ENCODE measurements at regions not wholly inside any gene's neighbourhood (a gene's known extent, or its start where the extent isn't known, plus 50 kb on each side); places are given as distances from the start of the nearest gene placed in this dataset.
A peak's percentile ranks its signal among the peaks of the same experiment; 100 is the strongest.

DNA sequence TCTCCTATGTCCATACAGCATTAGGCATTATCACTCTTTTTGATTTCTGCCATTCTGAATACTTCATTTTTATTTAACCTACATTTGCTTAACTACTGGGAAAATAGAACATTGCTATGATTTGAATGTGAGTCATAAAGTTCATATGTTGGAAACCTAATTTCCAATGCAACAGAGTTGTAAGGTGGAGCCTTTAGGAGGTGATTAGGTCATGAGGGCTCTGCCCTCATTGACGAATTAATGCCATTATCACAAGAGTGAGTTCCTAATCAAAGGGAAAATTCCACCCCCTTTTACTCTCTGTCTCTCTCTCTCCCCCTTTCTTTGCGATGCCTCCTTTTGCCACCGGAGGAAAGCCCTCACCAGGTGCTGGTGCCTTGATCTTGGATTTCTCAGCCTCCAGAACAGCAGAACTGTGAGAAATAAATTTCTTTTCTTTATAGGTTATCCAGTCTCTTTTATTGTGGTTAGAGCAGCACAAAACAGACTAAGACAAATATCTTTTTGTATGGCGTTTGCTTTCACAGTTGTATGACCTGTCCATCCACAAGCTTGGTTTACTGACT, 180.1 kb upstream of the ARID2 start:
- no peak for DNase-seq (ENCODE audit: low read depth in 2 of 2)

DNA sequence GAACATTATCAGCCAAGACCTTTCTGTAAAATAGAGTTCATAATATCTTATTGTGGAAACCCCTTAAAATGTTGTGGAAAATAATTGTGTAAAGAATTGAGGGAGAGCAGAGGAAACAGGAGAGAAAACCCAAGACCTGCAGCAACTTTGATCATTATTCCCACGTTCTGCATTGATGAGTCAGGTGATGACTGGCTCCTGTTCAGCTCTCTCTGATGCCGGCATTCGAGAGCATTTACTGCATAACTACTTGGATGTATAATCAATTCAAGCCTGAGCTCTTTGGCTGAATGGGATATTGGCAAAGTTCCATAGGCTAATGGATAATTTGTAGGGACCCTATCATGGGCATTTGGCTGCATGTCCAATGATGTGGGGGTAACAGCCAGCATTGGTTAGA, 176.3 kb upstream of the ARID2 start:
- no peak for DNase-seq (ENCODE audit: low read depth in 2 of 2)

DNA sequence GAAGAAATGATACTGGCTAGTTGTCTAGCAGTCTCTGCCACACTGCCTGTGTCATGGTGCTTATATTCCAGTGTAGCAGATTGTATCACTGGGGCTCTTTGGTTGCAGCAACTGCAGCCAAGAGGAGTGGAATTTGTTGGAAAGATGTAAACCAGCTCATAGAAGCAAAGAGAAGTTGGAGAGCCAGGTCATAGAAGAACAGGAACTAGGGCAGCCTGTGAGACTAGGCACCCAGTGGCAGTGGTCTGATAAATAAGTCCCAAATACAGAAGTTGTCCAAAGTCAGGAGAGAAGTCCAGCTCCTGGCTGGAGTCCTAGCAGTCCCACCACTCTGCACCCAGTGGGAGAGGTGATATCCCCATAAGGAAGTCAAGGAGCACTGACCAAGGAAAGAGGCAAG, 172.5 kb upstream of the ARID2 start:
- DNase-seq (ENCODE audit: low read depth in 2 of 2), result no peak

DNA sequence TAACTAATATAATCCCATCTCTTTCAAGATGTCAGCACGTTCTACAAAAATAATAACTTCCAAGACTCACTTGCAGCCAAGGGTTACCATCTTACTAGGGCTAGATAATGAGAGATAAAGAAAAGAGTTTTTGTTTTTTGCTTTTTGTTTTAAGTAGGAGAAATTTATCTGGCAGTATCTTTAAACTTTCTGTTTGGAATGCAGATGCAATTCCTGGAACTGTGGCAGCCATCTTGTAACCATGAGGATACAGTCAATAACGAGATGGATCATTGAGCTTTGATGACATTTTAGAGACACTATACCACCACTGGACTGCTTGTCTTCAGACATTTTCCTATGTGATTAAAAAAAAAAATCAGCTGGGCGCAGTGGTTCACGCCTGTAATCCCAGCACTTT, 171.2 kb upstream of the ARID2 start:
- DNase-seq (ENCODE audit: low read depth in 2 of 2), result no peak

DNA sequence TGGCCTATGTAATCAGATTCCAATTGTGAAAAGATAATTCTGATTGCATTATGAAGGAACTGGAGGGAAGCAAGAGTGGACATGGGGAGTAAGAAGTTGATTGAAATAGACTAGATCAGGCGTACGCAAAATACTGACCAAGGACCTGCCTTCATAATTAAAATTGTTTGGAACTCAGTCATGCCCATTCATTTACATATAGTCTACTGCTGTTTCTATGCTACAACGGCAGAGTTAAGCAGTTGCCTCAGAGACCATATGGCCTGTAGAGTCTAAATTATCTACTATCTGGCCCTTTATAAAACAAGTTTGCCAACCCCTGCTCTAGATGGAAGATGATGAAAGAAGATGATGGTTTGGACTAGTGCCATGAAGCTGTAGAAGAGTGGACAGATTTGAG, 170.0 kb upstream of the ARID2 start:
- no peak for DNase-seq (ENCODE audit: low read depth in 2 of 2)

DNA sequence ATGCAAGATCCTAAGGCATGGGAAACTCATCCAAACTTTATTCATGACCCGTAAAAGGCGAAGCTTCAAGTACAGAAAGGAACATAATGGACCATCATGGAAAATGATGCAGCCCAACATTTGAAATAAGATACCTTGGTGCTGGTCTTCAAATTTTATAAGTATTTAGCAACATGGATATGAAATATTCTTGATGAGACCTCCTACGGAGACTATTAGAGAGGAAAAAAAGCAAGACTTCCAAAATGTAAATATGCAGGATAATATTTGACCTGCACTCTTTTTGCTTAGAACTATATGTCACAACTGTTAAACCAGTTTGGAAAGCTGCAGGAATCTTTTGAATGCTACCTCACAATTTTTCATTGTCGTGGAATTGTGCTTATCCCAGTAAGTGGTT, 168.8 kb upstream of the ARID2 start:
- DNase-seq (ENCODE audit: low read depth in 2 of 2), result no peak

DNA sequence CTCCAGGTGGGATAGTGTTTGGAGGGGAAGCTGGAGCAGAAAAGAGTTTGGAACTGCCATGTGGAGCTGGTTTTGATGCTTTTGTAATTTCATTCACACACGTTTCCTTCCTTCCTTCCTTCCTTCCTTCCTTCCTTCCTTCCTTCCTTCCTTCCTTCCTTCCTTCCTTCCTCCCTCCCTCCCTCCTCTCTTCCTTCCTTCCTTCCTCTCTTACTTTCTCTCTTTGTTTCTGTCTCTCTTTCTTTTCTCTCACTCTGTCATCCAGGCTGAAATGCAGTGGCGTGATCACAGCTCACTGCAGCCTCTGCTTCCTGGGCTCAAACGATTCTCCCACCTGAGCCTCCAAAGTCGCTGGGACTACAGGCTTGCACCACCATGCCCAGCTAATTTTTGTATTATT, 168.0 kb upstream of the ARID2 start:
- DNase-seq (ENCODE audit: low read depth in 2 of 2), result no peak

DNA sequence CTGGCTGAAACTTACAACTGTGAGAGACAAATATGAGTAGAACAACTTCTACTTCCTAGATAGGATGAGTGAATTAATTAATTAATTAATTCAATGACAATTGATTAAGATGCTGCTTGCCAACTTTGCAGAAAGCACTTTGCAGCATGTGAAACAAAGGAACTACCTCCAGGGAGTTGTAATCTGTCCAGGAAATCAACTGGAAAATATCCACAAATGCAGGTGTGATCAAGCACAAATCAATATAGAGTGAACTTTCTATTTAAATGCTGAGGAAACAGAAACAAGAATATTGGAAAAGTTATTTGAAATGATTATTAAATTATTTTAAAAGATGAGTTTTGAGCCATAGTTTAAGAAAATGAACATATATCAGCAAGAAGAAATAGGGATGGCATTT, 163.9 kb upstream of the ARID2 start:
- no peak for DNase-seq (ENCODE audit: low read depth in 2 of 2)

DNA sequence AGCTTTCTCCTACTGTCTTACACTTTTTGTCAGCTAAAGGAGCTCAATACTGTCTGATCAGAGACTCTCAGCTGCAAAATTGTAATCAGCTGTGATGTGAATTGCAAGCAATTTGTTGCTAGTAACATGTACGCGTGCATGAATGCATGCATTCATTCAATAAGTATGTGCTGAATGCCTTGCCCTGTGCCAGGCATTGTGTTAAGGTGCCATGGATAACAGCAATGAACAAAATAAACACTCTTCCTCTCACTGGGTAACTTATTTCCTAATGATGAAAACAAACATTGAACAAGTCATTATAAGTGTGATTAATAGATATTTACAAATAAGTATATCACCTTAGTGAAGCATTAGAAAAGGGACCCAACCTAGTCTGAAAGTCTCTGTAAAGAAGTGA, 163.2 kb upstream of the ARID2 start:
- no peak for DNase-seq (ENCODE audit: low read depth in 2 of 2)

DNA sequence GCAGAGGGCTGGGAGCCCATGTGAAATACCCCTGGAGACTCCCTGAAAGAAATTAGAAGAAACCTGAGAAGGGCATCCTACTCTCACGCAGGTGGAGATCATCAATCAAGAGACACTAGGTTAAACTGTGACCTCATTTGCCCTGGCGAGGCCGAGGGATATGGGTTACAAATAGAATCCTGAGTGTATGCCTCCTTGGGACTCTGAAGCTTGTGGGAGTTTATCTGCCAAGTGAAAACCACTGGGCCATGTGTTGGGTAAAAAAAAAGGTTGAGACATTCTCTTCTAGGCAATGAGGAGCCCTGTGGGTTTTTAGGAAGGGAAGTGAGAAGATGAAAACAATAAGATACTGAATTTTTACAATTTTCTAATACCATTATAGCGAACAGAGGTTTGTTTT, 160.7 kb upstream of the ARID2 start:
- no peak for DNase-seq (ENCODE audit: low read depth in 2 of 2)

DNA sequence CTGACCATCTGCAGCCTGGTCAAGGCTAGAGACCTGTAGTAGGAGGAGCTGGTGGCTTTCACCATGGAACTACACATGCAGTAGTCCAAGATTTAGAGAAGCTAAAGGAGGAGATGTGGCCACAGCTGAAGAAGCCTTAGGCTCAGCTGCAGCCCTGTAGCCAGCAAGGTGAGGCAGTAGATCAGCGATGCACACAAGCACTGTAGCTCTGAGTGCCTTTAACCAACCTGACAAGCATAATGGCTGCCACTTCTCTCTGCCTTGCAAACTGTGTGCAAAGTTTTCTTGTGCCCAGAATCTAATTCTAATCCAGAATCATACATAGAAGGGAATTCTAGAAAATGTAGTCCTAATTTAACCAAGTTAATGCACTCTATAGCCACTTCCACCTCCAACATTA, 159.0 kb upstream of the ARID2 start:
- no peak for DNase-seq (ENCODE audit: low read depth in 2 of 2)

DNA sequence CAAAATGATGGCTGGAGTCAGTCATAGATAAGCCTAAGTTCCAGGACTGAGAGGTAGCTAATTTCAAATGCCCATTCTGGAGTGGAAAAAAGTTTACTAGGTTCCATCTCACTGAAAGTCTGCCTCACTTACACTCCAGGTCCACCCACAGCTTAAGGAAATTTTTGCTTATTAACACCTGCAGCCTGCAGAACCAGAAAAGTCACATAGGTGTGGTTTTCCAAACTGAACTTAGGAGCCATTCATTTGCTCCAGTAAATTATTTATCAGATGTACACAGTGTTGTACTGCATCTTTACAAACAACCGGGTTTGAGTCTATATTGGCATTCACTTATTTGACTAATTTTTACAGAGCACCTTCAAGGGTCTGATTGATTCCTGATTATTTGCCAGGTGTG, 157.4 kb upstream of the ARID2 start:
- DNase-seq (ENCODE audit: low read depth in 2 of 2), result no peak

DNA sequence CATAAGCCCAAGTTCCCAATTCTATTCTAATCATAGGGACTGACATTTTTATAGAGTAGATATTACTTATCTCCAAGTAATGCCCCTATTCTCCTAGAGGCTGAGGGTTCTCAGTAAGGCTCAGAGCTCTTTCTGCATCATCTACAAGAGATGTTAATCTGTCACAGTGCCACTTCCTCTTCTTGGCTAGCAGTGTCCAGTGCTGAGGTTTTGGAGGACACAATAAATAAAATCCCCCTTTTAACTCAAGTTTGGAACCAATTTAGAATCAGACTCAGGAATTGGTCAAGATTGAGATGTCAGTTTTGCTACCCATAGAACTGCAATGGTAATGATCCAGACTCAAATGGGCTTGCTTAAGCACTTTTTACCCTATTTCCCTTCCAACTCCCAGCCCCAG, 154.1 kb upstream of the ARID2 start:
- DNase-seq (ENCODE audit: low read depth in 2 of 2), result no peak

DNA sequence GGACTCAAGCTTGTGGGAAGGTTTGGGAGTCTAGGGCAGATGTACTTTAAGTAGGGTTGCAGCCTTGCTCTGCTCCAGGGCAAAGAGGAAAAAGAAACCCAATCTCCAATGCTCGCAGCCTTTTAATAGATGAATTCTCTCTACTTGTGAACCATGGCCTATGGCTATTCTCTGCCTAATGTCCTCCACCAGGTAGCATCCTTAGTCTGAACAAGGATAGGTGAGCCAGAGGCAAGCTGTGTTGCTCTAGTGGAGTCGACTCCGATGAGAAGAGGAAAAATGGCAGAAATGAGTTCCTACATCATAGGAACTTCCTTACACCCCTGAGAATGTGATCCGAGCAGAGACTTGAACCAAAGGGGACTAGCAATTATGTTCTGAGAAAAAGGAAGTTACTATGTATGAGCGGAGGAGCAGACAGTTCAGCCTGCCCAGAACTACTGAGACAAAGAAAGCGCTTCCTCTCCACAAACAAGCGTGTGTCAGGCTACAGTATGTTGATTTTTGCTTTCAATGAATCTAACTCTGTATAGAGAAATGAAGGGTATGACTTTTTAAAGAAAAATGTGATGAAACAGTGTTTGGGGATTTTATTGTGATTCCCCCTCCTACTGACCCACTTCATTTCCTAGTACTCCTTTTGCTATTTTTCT, 153.6 kb upstream of the ARID2 start:
- DNase-seq (ENCODE audit: low read depth in 2 of 2), result no peak

DNA sequence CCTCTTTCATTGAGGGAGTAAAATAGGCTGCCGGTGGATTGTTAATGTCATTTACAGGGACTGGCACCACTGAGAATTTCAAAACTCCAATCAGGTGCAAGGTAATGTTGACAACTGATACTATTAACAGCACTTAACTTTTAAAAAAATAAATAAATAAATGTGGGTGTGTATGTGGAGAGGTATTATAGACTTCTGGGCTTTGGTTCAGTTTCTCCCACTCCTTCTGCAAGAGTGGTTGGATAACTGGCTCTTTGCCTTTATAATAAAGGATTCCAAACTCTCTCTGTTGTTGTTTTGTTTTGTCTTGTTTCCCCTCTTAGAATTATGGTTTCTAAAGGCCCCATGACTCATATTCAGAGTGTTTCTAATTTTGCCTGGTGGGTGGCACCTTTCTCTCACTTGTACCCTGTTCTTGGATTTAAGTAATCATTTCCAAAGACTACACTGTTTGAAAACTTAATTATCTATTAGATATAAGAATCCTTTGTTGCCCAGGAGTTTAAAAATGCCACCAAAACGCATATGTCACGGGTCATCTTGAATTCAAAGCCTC, 151.6 kb upstream of the ARID2 start:
- no peak for DNase-seq (ENCODE audit: low read depth in 2 of 2)

DNA sequence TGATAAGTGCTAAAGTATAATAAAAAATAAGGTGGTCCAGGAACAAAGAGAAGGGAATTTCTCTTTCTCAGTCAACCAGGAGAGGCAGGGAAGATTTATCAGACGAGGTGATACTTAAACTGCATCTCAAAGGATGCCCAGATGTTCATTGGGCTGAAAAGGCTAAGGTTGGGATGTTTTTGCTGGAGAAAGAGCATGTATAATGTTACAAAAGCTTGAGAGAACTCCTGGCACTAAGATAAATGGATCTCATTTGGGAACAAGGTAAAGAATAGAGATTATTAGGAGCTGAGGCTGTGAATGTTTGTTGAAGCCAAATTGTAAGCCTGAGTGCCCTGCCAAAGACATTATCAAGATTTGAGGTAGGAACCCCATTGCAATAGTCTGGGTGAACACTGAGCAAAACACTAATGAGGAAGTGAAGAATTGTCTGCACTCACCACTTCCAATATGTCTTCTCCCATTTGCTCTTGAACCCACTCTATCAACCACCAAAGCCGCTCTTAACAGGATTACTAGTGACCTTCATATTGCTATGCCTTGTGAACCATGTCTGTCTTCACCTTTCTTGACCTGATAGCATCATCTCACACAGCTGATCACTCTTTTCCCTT, 149.0 kb upstream of the ARID2 start:
- no peak for DNase-seq (ENCODE audit: low read depth in 2 of 2)

DNA sequence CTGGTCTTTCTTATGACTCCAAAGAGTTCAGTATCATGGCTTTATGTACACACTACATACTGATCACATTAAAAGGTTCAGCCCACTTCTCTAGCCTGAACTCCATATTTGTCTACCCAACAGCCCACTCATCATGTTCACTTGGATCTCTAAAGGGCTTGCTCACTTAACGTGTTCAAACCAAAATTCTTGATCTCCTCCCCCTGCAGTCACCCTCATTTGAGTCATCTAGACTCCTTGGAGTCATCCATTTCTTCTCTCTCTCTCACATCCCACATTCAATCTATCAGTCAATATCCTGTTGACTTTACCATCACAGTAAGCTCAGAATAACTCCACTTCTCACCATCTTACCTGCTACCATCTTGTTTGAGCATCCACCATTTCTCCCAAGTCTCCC, 148.4 kb upstream of the ARID2 start:
- DNase-seq (ENCODE audit: low read depth in 2 of 2), result no peak

DNA sequence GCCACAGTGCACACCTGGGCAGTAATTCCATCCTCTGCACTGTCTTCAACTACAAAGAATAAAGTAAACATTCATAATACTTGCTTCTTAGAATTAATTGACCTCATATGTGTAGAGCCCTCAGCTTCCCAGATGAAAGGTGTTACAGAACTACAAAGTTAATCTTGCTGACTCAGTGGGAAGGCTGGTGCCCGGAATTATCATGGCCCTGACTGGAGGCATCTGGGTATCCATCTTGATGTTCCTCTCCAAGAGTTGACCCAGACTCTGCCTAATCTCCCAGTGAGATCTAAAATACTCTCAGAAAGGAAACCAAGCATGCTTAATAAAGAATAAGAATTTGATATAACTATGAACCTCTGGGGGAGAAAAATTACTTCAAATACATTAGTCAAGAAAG, 147.0 kb upstream of the ARID2 start:
- no peak for DNase-seq (ENCODE audit: low read depth in 2 of 2)

DNA sequence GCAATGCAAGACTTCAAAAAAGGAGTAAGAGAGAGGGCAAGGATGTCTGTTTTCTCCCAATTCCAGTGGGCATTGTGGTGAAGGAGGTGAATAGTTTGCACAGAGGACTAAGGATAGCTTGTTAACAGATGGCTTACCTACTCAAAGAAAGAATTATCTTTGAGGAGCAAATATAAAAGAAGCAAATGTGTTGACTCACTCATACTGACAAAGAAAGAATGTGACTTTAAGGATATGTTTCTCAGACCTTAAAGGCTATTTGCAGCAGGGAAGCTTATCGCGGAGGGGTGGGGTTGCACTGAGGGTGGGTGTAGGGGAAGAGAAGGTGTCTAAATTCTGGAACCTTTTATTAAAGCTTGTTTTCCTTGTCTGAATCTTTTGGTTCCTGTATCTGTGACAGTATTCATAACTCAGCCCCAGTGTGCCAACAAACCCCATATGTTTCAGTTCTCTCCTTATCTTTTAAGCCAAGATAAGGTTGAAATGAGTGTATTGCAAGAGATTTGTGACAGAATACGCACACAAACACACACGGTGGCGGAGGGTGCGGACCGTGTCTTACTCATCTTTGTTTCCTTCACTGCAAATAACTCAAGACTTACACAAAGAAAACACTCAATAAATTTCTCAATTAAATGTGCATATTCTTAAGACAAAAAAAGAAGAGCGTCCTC, 146.4 kb upstream of the ARID2 start:
- DNase-seq (ENCODE audit: low read depth in 2 of 2), result peak; percentile 2 to 5

DNA sequence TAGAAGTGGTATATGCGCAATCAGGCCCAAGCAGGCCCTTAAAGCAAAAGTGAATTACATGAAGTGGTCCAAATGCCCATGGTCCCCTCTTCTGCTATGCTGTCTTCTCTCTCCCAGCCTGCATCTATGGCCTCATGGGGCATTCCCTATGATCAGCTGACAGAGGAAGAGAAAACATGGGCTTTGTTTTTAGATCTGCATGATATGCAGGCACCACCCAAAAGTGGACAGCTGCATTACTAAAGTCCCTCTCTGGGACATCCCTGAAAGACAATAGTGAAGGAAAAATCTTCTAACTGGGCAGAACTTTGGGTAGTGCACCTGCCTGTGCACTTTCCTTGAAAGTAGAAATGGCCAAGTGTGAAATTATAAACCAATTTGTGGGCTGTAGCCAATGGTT, 145.2 kb upstream of the ARID2 start:
- DNase-seq (ENCODE audit: low read depth in 2 of 2), result no peak

DNA sequence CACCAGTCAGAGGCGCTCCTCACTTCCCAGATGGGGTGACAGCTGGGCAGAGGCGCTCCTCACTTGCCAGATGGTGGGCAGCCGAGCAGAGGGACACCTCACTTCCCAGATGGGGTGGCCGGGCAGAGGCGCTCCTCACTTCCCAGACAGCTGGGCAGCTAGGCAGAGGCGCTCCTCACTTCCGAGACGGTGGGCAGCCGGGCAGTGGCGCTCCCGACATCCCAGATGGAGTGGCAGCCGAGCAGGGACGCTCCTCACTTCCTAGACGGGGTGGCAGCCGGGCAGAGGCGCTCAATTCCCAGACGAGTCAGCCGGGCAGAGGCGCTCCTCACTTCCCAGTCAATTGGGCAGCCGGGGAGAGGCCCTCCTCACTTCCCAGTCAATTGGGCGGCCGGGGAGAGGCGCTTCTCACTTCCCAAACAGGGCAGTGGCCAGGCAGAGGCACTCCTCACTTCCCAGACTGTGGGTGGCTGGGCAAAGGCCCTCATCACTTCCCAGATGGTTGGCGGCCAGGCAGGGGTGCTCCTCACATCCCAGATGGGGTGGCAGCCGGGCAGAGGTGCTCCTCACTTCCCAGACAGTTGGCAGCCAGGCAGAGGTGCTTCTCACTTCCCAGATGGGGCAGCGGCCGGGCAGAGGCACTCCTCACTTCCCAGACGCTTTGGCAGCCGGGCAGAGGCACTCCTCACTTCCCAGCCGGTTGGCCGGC, 143.8 kb upstream of the ARID2 start:
- no peak for DNase-seq (ENCODE audit: low read depth in 2 of 2)

DNA sequence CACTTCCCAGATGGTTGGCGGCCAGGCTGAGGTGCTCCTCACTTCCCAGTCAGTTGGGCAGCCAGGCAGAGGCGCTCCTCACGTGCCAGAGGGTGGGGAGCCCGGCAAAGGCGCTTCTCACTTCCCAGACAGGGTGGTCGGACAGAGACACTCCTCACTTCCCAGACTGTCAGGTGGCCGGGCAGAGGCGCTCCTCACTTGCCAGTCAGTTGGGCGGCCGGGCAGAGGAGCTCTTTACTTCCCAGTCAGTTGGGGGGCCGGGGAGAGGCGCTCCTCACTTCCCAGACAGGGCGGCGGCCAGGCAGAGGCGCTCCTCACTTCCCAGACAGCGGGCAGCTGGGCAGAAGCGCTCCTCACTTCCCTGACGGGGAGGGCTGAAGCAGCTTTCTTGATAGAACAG, 143.0 kb upstream of the ARID2 start:
- no peak for DNase-seq (ENCODE audit: low read depth in 2 of 2)

All from fibroblast of skin of left quadriceps (primary cell).